MM.1S (cell line): ENCODE measurements at regions not wholly inside any gene's neighbourhood (a gene's known extent, or its start where the extent isn't known, plus 50 kb on each side); places are given as distances from the start of the nearest gene placed in this dataset.

Experiments
- CTCF ChIP-seq: fragments of 300-600 bp; sonication (generic); IDR thresholded peaks from 2 replicates; pipeline ENCODE4 v1.5.1; 2016; ENCODE audit warnings: antibody characterized with exemption, low read length, mixed read lengths
- EZH2 ChIP-seq: fragments of 300-600 bp; sonication (generic); optimal IDR thresholded peaks from 2 replicates; pipeline ENCODE3; 2017; ENCODE audit warnings: low read depth, mild to moderate bottlenecking, antibody characterized with exemption, low read length, mixed read lengths
- EZH2phosphoT487 ChIP-seq: fragments of 300-600 bp; sonication (generic); IDR thresholded peaks from 2 replicates; pipeline ENCODE4 v1.6.1; 2018; ENCODE audit warnings: antibody characterized with exemption, low read length

GRCh38 chr1:163770265-163770664 lies 448.5 kb downstream of the NUF2 start:
- TF ChIP-seq CTCF (no peak), EZH2phosphoT487 (no peak), EZH2 (no peak)
